ENCODE measurements at regions not wholly inside any gene's neighbourhood (a gene's known extent, or its start where the extent isn't known, plus 50 kb on each side); places are given as distances from the start of the nearest gene placed in this dataset.
A peak's percentile ranks its signal among the peaks of the same experiment; 100 is the strongest.

- TF ChIP-seq EP300 (IDR thresholded peaks at IDR 0.05), result no peak
- TF ChIP-seq CTCF (IDR thresholded peaks at IDR 0.05), result peak in 1 of 7 experiments; percentile 25
- no peak for TF ChIP-seq POLR2A (IDR thresholded peaks at IDR 0.05)
Observed at GRCh38 chr17:77501101-77501566, 360.4 kb downstream of the SEC14L1 start.

Measured in stomach (tissue), 4 donors.